HG03457 (cell line): ENCODE measurements at regions not wholly inside any gene's neighbourhood (a gene's known extent, or its start where the extent isn't known, plus 50 kb on each side); places are given as distances from the start of the nearest gene placed in this dataset.
"Not testable (repeated sequence)": the region's sequence is repeated elsewhere in the genome, so short reads cannot be mapped to it uniquely, and the experiment has no call there.

Source experiments
- ATAC-seq: cut with Tn5 transposase; IDR thresholded peaks from one replicate; pipeline ENCODE4 v1.9.1; 2021; ENCODE audit warnings: moderate number of reproducible peaks; ENCODE audit not compliant: unreplicated experiment

GRCh38 chr21:25171438-25171837, 435.8 kb downstream of the MRPL39 start:
- ATAC-seq: no peak

- ATAC-seq: no peak
Measured at GRCh38 chr21:25170681-25171080, 436.6 kb downstream of the MRPL39 start.

- no peak for ATAC-seq
Measured at GRCh38 chr21:25169370-25169769, 437.9 kb downstream of the MRPL39 start.

GRCh38 chr21:25166904-25167303, 440.4 kb downstream of the MRPL39 start:
- ATAC-seq: not testable (repeated sequence)

- no peak for ATAC-seq
Measured at GRCh38 chr21:25161571-25161970, 445.7 kb downstream of the MRPL39 start.

GRCh38 chr21:25155020-25155419, 452.3 kb downstream of the MRPL39 start:
- ATAC-seq: not testable (repeated sequence)

GRCh38 chr21:25149022-25149421, 458.3 kb downstream of the MRPL39 start:
- no peak for ATAC-seq

- ATAC-seq: no peak
Measured at GRCh38 chr21:25139414-25139813, 467.9 kb downstream of the MRPL39 start.

- no peak for ATAC-seq
Measured at GRCh38 chr21:25133939-25134338, 473.3 kb downstream of the MRPL39 start.

GRCh38 chr21:25127811-25128210, 479.5 kb downstream of the MRPL39 start:
- ATAC-seq: no peak

GRCh38 chr21:25127007-25127406, 480.3 kb downstream of the MRPL39 start:
- no peak for ATAC-seq

- no peak for ATAC-seq
Measured at GRCh38 chr21:25126564-25126963, 480.7 kb downstream of the MRPL39 start.

- ATAC-seq: no peak
Measured at GRCh38 chr21:25118648-25119047, 488.6 kb downstream of the MRPL39 start.

GRCh38 chr21:25115021-25115420, 492.3 kb downstream of the MRPL39 start:
- ATAC-seq: no peak

- ATAC-seq: no peak
Measured at GRCh38 chr21:25107708-25108107, 499.6 kb downstream of the MRPL39 start.

- ATAC-seq: no peak
Measured at GRCh38 chr21:25103500-25104207, 503.6 kb downstream of the MRPL39 start.

- no peak for ATAC-seq
Measured at GRCh38 chr21:25097648-25098047, 509.6 kb downstream of the MRPL39 start.

- ATAC-seq: no peak
Measured at GRCh38 chr21:25094695-25095094, 512.6 kb downstream of the MRPL39 start.

GRCh38 chr21:25092441-25093011, 514.8 kb downstream of the MRPL39 start:
- ATAC-seq: no peak

GRCh38 chr21:25081096-25081495, 526.2 kb downstream of the MRPL39 start:
- ATAC-seq: no peak

- ATAC-seq: no peak
Measured at GRCh38 chr21:25080661-25081060, 526.6 kb downstream of the MRPL39 start.

GRCh38 chr21:25080141-25080540, 527.1 kb downstream of the MRPL39 start:
- ATAC-seq: no peak

- ATAC-seq: no peak
Measured at GRCh38 chr21:25079053-25079452, 528.2 kb downstream of the MRPL39 start.
